Left ventricle myocardium superior (tissue), 1 donor: ENCODE measurements at regions not wholly inside any gene's neighbourhood (a gene's known extent, or its start where the extent isn't known, plus 50 kb on each side); places are given as distances from the start of the nearest gene placed in this dataset.

ENCODE experiments used
- ATAC-seq: fragments of 200-7000 bp; cut with Tn5 transposase; one replicate; pipeline ENCODE4 v1.9.1; 2020; ENCODE audit warnings: mild to moderate bottlenecking, moderate library complexity
- DNase-seq: peaks from one replicate; pipeline ENCODE4 v3.0.0-alpha.2; 2020
- intact Hi-C: fragments of 100-400 bp; cut with micrococcal nuclease; formaldehyde crosslinking; loops from one replicate; pipeline ENCODE4 v1.11.0; 2022
- donor health status: DM: no; HTN: yes; CAD: no; lungs with severe emphysema.

DNA sequence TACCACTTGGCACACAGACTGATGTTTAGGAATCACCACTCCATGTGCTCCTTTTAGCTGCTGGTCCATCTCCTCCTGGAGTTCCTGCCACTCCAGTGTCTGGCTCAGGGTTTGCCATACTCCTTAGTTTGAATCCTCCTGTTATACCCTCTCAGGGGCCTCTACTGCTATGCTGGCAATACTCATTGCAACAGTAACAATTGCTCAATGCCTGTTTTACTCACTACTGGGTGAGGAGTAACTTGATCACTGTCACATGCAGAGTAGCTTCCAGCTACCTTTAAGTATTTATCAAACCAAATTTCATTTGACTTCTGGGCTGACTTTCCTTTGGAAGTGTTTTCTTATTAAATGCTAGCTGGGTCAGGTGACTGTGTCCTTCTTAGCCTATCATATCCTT, 107.2 kb upstream of the WLS start:
- DNase-seq (no peak), ATAC-seq (no peak)
- intact Hi-C loops = no loop called here

DNA sequence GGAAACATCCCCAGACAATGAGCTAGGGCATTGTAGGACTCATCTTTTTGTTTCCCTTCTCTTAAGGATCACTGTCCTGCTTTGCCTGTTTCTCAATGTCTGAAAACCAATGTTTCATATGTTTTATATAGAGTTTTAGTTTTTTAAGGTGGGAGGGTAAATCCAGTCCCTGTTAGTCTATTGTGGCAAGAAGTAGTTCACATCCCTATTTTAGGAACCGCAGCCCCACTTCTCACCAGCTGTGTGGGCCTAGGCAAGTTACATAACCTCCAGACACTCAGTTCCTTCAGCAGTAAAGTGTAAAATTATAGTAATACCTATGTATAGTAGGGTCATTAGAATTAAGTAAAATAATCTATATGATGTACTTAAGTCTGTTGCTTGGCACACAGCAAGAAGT, 105.8 kb upstream of the WLS start:
- intact Hi-C loops = no loop called here
- peak; percentile 48 for ATAC-seq
- no peak for DNase-seq

DNA sequence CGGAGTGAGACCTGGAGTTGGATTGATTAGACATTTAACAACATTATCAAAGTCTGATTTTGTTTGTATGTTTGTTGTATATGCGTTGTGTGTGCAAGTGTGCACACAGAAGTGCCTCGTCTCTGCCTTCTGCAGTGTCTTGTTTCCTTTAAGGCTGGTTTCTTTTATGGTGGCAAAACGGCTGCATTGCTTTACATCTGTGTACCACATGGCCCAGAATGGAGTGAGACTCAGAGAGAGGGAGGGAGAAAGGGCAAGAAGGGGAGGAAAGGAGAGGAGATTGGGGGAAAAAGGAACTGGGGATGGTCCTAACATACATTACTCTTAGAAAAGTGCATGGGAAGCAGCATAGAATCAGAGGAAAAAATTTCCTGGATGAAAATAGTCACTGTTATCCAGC, 99.7 kb upstream of the WLS start:
- intact Hi-C loops = no loop called here
- ATAC-seq = no peak
- DNase-seq = no peak

DNA sequence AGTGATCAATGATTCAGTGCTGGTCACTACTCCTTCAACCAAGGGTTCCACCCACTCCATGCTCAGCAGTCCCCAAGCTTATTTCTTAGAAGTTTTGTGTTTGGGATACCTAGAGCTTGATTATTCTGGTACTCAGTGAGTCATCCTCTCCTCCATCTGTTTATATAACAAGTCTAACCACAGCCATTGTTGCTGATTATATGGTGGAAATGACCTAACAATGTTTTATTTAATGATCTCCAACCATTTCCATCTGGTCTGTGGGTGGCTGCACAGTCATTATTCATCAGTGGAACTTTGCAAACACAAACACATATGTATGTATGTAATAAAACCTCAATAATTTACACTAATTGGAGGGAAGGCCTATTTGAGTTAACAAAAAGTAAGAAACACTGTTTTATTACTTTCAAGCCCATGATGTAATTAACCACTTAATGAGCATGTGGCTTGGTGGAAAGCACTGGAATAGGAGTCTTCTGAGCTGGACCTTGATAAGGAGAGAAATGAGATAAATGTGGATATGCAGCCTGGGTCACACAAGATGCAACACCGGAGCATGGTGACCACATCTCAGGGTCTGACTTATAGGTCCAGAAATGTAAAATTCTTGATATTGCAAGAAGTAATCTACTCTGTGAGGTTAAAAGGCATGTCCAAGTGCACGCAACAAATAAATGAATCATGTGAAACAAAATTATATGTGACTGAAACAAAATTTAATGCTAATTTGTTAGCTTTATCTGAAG, 99.0 kb upstream of the WLS start:
- intact Hi-C loops = no loop called here
- ATAC-seq = no peak

DNA sequence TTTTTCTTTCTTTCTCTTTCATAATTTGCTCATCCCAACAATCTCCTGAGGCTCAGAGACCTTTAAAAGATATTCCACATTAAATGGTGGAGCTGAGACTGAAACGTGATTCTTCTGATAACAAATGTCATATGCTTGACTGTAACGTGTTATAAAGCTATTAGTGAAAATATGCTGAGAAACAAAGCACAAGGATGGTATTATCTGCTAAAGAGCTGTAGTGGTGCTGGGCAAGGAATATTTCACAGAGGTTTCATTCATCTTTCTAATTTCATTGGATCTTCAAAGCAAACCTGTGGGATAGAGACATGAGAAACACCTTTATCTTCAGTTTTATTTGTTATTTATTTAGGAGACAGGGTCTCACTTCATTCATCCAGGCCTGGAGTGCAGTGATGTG, 98.1 kb upstream of the WLS start:
- intact Hi-C loops = no loop called here
- no peak for ATAC-seq
- DNase-seq = no peak

More for the DNA sequence above, 99.0 kb upstream of the WLS start:
- no peak for DNase-seq

DNA sequence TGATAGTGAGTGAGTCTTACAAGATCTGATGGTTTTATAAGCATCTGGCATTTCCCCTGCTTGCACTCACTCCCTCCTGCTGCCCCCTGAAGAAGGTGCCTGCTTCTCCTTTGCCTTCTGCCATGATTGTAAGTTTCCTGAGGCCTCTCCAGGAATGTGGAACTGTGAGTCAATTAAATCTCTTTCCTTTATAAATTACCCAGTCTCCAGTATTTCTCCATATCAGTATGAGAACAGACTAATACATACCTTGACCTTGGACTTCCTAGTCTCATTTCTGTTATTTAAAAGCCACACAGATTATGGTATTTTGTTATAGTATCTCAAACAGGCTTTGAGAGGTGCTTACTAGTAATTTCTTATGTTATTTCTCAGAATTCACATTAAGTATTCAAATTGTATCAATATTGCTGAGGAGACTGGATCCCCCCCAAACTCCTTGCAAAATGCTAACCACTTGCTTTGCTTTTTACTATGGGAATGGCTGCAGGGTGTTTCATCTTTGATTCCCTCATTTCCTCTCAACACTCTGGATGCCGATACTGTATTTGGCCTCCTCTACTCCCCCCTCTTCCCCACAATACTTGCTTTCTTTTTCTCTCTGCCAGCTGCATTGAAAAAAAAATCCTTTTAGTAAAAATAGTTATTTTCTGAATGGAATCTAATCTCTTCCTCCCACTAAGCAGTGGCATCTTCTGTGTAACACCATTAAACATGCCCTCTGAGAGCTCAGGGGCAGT, 96.9 kb upstream of the WLS start:
- intact Hi-C loops = no loop called here
- ATAC-seq = no peak

DNA sequence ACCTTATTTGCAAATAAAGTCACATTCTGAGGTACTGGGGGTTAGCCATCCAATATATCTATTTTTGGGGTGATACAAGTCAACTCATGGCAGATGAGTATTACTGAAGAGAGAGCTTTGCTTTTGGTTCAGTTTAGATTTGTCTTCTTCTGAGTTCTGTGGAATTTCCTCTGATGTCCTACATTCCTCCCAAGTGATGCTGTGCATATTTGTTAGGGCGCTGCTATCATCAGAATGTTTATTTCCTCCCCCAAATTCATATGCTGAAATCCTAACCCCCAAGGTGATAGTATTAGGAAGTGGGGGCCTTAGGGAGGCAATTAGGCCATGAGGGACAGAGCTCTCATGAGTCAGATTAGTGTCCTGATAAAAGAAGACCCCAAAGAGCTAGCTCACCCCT, 96.2 kb upstream of the WLS start:
- DNase-seq (no peak), ATAC-seq (no peak)
- intact Hi-C loops = no loop called here

More for the DNA sequence above, 96.9 kb upstream of the WLS start:
- no peak for DNase-seq

DNA sequence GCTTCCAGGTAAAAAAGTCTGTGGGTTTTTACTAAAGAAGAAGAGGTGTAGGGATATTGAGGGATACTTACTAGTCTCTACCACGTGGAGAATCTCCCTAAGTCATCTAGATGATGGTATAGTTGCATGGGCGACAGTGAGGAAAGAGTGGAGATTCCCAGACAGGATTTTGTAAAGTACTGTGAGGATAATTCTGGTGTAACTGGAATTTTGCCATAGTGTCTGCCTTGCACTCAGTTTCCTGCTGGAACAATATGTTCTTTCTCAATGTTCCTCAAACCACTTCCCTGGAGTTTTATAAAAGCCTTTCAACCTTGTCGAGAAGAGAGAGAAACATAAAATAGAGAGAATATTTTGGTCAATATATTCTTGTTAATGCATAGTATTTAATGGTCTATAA, 95.1 kb upstream of the WLS start:
- ATAC-seq = peak; percentile 74
- no peak for DNase-seq
- intact Hi-C loops = no loop called here

DNA sequence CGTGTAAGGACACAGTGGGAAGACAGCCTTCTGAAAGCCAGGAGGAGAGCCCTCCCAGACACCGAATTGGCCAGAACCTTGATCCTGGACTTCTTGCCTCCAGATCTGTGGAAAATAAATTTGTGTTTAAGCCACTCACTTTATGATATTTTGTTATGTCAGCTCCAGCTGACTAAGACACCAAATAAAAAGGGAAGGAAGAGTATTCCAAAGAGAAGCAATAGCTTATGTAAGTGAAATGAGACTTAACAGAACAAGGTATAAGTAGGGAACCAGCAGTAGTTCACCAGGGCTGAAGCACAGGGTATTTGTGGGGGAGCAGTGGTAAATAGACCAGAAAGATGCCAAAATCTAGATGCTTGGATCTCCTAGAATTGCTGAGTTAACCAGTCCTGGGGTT, 94.2 kb upstream of the WLS start:
- intact Hi-C loops = no loop called here
- no peak for DNase-seq
- ATAC-seq = peak; percentile 38

DNA sequence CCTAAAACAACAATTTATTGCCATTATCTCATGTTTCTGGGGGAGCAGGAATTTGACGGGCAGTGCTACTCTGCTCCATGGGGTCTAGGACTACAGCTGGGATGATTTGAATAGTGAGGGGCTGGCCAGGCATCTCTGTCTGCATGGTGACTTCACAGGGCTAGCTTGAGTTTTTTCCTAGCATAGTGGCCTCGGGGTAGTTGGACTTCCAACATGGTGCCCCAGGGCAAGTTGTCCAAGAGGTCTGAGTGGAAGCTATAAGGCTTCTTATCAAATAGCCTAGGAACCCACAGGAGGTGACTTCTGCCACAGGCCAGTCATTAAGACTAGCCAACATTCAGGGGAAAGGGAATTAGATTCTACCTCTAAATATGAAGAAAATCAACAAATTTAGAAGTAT, 92.0 kb upstream of the WLS start:
- ATAC-seq = no peak
- DNase-seq = no peak
- intact Hi-C loops = loop anchor here (5.0 kb wide), 1 partner anchor 207 kb away; no protein-coding TSS in a partner anchor

DNA sequence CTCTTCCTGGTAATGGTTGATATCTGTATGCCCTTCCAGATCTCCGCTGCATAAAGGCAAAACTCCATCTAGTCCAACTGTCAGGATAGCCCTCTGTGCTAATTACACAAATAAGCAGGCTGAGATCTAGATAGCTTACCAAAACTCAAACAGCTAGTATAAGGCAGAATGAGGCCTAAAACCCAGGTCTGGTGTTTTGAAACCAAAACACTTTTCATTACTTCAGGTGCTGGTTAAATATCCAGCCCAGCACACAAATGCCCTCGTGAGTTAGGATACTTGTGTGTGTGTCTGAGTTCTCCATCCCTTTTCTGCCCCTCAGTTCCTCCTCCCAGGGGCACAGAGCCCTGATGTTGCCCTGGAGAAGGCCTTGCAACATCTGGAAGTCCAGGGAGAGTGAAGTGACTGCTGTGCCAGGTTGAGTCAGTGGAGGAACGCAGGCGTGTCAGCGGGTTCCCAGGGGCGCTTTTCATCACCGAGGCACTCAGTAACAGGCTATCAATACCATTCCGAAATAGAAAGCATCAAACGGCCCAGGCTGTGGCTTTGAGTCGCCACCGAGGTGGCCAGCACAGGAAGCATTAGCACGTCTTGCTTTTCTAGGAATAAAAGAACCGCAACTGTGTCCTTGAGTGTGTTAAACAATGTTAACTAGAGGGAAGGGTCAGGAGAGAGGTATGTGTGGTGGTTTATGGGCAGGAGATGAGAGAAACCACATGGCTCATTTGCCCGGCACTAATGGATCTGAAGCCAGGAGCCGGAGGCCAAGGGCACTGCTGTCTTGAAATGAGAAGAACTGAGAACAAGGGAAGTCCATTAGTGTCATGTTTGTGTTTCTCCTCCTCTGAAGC, 90.7 kb upstream of the WLS start:
- intact Hi-C loops = loop anchor here (5.0 kb wide), 1 partner anchor 206 kb away; no protein-coding TSS in a partner anchor
- ATAC-seq (no peak), DNase-seq (no peak)

DNA sequence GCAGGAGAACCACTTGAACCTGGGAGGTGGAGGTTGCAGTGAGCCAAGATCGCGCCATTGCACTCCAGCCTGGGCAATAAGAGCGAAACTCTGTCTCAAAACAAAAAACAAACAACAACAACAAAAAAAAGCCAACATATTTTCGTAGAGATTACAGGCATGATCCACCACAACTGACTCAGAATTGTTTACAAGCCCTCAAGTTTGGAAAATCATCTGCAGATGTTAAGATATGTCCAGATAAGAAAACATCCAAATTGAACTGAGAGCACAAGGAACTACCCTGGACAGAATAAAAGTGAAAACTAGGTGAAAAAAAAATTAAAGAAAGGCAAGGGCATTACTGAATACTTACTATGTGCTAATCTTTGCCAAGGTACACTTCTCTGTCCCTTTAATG, 89.8 kb upstream of the WLS start:
- ATAC-seq (no peak), DNase-seq (no peak)
- intact Hi-C loops = loop anchor here (5.0 kb wide), 1 partner anchor 205 kb away; no protein-coding TSS in a partner anchor

DNA sequence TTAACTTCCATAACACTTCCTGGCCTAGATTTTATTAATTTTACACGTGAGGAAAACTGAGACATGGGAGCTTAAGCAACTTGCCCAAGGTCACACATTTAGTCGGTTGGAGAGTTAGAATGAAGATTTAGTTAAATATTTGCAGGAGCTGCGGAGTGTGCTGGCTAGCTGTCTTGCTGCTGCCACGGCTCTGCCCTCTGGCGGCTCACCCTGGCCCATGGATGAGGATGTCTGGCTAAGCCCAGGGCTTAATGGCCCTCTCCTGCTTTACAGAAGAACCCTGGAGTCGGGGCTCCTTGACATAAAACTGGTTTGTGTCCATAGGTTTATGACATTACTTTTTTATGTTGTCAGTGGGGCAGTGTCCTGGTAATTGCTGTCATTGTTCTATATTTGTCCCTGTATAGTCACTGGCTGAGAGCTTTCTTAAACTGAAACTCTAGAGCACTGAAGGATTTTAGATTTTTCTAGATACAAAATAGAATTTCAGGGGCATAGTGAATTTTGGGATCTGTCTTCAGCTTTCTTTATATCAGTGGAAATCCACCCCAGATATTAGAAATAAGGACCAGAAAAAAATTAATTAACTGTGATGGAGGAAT, 88.9 kb upstream of the WLS start:
- DNase-seq = peak; percentile 81
- ATAC-seq = peak; percentile 90
- intact Hi-C loops = loop anchor here (5.0 kb wide), 1 partner anchor 204 kb away; no protein-coding TSS in a partner anchor

DNA sequence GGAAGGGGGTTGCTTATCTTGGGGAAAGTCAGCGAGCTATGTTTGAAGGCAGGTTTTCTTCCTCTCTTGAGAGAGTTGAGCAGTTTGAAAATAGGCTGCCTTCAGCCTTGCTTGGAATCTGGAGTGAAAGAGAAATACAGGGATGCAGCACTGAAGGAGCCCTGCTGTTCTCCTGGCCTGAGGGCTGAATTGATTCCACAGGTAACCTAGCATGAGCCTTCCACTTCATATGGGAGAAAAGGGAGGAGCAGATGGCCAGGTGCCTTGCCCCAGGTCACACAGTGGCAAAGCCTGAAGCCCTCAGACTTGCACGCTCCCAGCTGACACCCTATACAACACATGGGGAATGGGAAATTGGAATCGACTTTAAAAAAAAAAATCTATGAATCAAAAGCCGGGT, 88.0 kb upstream of the WLS start:
- DNase-seq (no peak), ATAC-seq (no peak)
- intact Hi-C loops = loop anchor here (5.0 kb wide), 1 partner anchor 203 kb away; no protein-coding TSS in a partner anchor

DNA sequence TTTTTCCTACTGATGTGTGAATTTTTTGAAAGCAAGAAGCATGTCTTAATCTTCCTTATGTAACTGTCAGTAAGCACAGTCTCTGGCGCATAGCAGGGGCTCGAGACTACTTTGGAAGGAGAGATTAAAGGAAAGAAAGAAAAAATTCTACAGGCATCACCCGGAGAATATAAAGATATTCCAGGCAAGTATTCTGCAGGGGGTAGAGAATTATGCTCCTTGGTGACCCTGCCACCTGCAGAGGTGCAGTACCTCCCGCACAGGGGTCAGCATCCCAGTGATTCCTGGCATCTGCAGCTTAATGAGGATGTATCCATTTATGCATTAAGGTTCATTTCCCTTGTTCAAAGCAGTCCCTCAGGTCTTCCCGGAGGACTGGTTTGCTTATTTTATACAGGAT, 87.6 kb upstream of the WLS start:
- intact Hi-C loops = loop anchor here (5.0 kb wide), 1 partner anchor 203 kb away; no protein-coding TSS in a partner anchor
- ATAC-seq (no peak), DNase-seq (no peak)

DNA sequence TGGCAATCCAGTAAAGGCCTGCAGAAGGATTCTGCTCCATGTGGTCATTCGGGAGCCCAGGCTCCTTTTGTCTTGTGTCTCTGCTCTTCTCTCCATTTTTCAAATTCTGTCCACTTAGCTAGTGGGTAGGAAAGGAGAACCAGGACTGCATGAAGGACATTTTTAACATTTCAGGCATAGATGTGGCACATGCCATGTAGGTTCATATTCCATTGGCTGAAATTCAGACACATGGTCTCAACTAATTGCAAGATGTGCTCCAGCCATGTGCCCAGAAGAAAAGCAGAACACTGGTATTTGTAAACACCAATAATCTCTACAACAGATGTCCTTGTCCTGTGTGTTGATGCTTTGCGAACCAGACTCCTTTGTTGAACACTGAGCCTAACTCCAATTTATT, 85.2 kb upstream of the WLS start:
- no peak for DNase-seq
- ATAC-seq = no peak
- intact Hi-C loops = no loop called here

DNA sequence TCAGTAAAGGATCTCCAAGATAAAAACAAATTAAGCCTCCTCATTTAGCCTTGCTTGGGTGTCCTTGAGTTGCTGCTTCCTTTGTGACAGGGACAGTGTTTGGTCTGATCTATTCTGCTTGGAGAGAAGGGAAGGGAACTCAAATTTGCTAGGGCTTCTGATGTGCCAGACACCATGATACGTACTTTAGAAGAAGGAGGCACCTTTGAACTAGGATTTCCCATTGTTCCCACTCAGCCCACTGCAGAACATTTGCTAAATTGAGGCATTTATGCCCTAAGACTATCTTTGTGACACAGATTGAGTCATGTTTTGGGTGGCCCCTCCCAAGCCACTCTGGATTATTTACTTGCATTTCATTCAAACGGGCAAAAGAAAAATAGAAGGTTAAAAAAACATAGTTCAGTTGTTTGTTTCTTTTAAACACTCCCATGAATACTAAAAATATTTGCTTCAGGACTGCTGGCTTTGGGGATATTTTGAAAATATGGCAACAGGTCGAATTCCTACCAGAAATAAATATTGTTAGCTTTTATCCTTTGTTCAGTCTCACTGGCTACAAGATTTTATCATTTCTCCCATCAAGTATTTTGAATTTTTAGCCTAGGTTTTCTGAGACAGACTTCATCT, 81.9 kb upstream of the WLS start:
- ATAC-seq (no peak), DNase-seq (no peak)
- intact Hi-C loops = no loop called here

DNA sequence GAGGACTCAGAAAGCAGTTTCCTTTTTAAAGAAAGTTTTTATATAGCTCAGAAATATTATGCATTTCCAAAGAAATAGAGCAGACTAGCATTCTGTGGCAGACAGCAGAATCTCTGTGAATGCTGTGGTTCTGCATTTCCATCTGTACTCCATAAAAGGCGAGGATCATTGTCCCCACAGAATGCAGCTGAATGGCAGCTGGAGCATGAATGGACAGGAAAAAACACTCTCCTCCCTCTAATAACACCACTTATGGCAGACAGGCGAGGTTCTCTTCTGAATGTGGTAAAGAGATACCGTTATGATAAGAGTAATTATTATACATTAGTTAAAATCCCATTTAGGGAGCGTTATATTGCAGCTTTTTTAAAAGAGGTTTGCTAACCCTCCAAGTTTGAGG, 81.4 kb upstream of the WLS start:
- DNase-seq (no peak), ATAC-seq (no peak)
- intact Hi-C loops = no loop called here

DNA sequence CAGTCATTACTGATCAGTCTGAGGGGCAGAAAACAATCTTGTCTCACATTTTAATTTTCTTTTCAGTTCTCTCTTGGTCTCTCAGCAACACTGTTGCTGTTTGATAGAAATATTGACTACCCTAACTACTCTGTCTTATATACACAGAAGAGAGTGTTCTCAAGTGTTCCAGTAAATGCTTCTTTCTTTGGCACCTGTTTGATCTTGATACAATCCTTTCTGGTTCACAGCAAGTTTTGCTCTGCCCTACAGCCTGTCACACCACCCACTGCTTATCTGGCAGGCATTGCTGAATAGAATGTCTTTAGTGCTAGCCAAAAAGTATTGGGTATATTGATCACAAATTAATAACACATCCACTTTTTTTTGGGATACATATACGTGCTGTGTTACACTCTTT, 75.7 kb upstream of the WLS start:
- intact Hi-C loops = no loop called here
- ATAC-seq (peak; percentile 55), DNase-seq (no peak)
